Liver (tissue), 1 donor: ENCODE measurements at regions not wholly inside any gene's neighbourhood (a gene's known extent, or its start where the extent isn't known, plus 50 kb on each side); places are given as distances from the start of the nearest gene placed in this dataset.

Source experiments
- MAX ChIP-seq: IDR thresholded peaks from 2 replicates; pipeline ENCODE4 v1.6.1; 2016; ENCODE audit warnings: antibody characterized with exemption
- YY1 ChIP-seq: IDR thresholded peaks from 2 replicates; pipeline ENCODE4 v1.6.1; 2016; ENCODE audit warnings: antibody characterized with exemption, mild to moderate bottlenecking

GRCh38 chr7:19964246-19964645 is 190.8 kb upstream of the TMEM196 start:
- no peak for TF ChIP-seq YY1
- no peak for TF ChIP-seq MAX
